GM21423 (cell line): ENCODE measurements at regions not wholly inside any gene's neighbourhood (a gene's known extent, or its start where the extent isn't known, plus 50 kb on each side); places are given as distances from the start of the nearest gene placed in this dataset.
"Not testable (repeated sequence)": the region's sequence is repeated elsewhere in the genome, so short reads cannot be mapped to it uniquely, and the experiment has no call there.

Source experiments
- ATAC-seq: cut with Tn5 transposase; IDR thresholded peaks from one replicate; pipeline ENCODE4 v1.9.1; 2021; ENCODE audit warnings: mild to moderate bottlenecking, moderate library complexity; ENCODE audit not compliant: unreplicated experiment

- no peak for ATAC-seq
Measured at GRCh38 chr4:156553659-156554058, 417.9 kb downstream of the PDGFC start.

- no peak for ATAC-seq
Measured at GRCh38 chr4:156547891-156548290, 423.7 kb downstream of the PDGFC start.

- ATAC-seq = no peak
Measured at GRCh38 chr4:156547439-156547838, 424.2 kb downstream of the PDGFC start.

GRCh38 chr4:156545003-156545785 is 426.4 kb downstream of the PDGFC start:
- ATAC-seq = no peak

- ATAC-seq = no peak
Measured at GRCh38 chr4:156539376-156539775, 432.2 kb downstream of the PDGFC start.

- ATAC-seq = no peak
Measured at GRCh38 chr4:156538651-156539257, 432.8 kb downstream of the PDGFC start.

- no peak for ATAC-seq
Measured at GRCh38 chr4:156538210-156538609, 433.4 kb downstream of the PDGFC start.

GRCh38 chr4:156537286-156537685 is 434.3 kb downstream of the PDGFC start:
- no peak for ATAC-seq

GRCh38 chr4:156536661-156537060 is 434.9 kb downstream of the PDGFC start:
- ATAC-seq = no peak

- ATAC-seq = no peak
Measured at GRCh38 chr4:156534205-156534604, 437.4 kb downstream of the PDGFC start.

- no peak for ATAC-seq
Measured at GRCh38 chr4:156528216-156528615, 443.4 kb downstream of the PDGFC start.

- no peak for ATAC-seq
Measured at GRCh38 chr4:156527237-156527993, 444.2 kb downstream of the PDGFC start.

GRCh38 chr4:156523991-156524390 is 447.6 kb downstream of the PDGFC start:
- no peak for ATAC-seq

GRCh38 chr4:156523492-156523891 is 448.1 kb downstream of the PDGFC start:
- no peak for ATAC-seq

- ATAC-seq = no peak
Measured at GRCh38 chr4:156521631-156522030, 450.0 kb downstream of the PDGFC start.

- no peak for ATAC-seq
Measured at GRCh38 chr4:156517956-156518355, 453.6 kb downstream of the PDGFC start.

GRCh38 chr4:156517546-156517945 is 454.1 kb downstream of the PDGFC start:
- ATAC-seq = no peak

GRCh38 chr4:156516698-156517097 is 454.9 kb downstream of the PDGFC start:
- ATAC-seq = no peak

- no peak for ATAC-seq
Measured at GRCh38 chr4:156515295-156515694, 456.3 kb downstream of the PDGFC start.

- no peak for ATAC-seq
Measured at GRCh38 chr4:156512622-156513021, 459.0 kb downstream of the PDGFC start.

- not testable (repeated sequence) for ATAC-seq
Measured at GRCh38 chr4:156509921-156510320, 461.7 kb downstream of the PDGFC start.
